HL-60/S4 treated with retinoic acid at 250 ng/mL for 4 days and 3 days (cell line): ENCODE measurements at regions not wholly inside any gene's neighbourhood (a gene's known extent, or its start where the extent isn't known, plus 50 kb on each side); places are given as distances from the start of the nearest gene placed in this dataset.
"Not testable (repeated sequence)": the region's sequence is repeated elsewhere in the genome, so short reads cannot be mapped to it uniquely, and the experiment has no call there.

Source experiments
- in situ Hi-C: fragments of 300-500 bp; cut with MboI; formaldehyde crosslinking; loops from 2 replicates; pipeline ENCODE4 v1.7.0; 2022; ENCODE audit warnings: low sequenced_read_pairs

GRCh38 chr1:172790245-172790644, 131.3 kb downstream of the FASLG start:
- in situ Hi-C loops: no loop called here

DNA sequence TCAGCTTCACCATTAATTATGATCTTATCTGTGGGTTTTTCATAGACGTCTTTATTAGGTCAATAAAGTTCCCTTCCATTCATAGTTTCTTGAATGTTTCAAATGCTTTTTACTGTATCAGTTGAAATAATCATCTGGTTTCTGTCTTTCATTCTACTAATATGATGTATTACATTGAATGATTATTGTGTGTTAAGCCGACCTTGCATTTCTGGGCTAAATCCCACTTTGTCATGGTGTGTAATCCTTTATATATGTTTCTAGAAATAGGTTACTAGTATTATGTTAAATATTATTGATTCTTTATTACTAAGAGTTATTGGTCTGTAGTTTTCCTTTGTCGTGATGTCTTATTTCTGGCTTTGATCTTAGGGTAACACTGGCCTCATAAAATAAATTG, 134.9 kb downstream of the FASLG start:
- in situ Hi-C loops: no loop called here

DNA sequence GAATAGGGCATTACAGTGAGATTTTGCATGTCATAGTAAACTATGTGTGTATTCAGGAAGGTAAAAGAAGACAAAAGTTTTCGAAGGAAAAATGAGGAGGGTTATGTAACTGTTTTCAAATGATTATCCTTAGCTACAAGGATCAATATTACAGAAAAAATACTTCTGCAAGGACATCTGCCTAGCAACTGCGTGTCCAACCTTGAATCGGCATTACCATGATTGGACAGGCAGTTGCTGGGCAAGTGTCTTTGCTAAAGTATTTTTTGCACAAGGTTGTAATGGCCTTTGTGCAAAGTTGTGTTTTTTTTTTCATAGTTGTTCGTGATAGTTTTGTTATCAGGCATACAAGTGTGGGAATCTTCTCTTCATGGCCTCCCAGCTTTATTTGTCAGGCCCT, 136.8 kb downstream of the FASLG start:
- in situ Hi-C loops: no loop called here

- in situ Hi-C loops: not testable (repeated sequence)
Observed at GRCh38 chr1:172799804-172800203, 140.9 kb downstream of the FASLG start.

GRCh38 chr1:172801771-172802322, 142.9 kb downstream of the FASLG start:
- in situ Hi-C loops: no loop called here

- in situ Hi-C loops: loop anchor here (10.0 kb wide), 1 partner anchor 55 kb away; no protein-coding TSS in a partner anchor
Observed at GRCh38 chr1:172809750-172810149, 150.8 kb downstream of the FASLG start.

- in situ Hi-C loops: loop anchor here (10.0 kb wide), 1 partner anchor 56 kb away; no protein-coding TSS in a partner anchor
Observed at GRCh38 chr1:172810480-172811175, 151.7 kb downstream of the FASLG start.

DNA sequence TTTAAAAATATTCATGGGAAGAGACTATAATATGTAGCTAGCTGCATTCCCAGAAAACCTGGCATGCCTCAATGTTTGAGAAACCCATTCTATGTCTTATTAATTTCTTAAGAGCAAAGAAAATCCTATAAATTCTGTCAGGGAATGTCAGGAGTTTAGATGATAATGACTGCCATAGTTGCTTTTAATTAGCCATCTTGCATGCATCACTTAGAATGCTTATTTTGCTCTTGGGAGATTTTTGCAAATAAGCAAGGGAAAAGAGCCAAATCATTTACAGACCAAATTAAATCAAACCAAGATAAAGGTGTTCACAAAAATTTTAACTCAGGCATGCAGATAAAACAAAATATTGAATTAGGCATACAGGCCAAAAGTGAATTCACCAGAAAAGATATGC, 152.8 kb downstream of the FASLG start:
- in situ Hi-C loops: loop anchor here (10.0 kb wide), 1 partner anchor 57 kb away; no protein-coding TSS in a partner anchor

DNA sequence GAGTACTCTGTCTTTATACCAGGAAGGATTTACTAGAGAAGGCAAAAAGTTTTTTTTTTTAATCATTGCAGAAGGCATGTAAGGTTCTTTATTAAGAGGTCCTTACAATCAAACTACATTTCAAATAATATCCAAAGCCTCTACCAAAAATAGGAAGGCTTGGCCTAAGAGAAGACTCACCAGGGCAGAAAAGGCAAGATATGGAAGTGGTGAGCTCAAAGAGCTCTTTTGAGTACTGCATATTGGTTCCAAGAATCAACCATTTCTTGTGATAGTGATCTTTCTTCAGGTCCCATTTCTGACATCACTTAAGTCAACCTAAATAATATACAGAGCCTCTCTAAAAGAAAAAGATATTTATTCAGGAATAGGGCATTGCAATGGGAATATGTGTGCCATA, 153.2 kb downstream of the FASLG start:
- in situ Hi-C loops: loop anchor here (10.0 kb wide), 1 partner anchor 57 kb away; no protein-coding TSS in a partner anchor

- in situ Hi-C loops: loop anchor here (10.0 kb wide), 1 partner anchor 59 kb away; no protein-coding TSS in a partner anchor
Observed at GRCh38 chr1:172813330-172813729, 154.4 kb downstream of the FASLG start.

GRCh38 chr1:172814428-172814827, 155.5 kb downstream of the FASLG start:
- in situ Hi-C loops: loop anchor here (10.0 kb wide), 1 partner anchor 60 kb away; no protein-coding TSS in a partner anchor

DNA sequence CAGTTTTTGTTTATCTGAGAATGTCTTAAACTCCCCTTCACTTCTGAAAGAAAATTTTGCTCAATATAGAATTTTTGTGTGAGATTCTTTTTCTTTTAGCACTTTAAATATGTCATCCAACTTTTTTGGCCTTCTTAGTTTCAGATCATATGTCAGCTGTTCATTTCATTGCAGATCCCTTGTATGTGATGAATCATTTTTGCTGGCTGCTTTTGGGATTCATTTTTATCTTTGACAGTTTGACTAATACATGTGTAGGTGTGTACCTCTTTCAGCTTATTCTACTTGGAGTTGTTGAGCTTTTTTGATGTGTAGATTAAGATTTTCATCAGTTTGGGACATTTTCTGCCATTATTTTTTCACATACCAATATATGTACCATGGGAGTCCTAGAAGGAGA, 156.8 kb downstream of the FASLG start:
- in situ Hi-C loops: loop anchor here (10.0 kb wide), 1 partner anchor 61 kb away; no protein-coding TSS in a partner anchor

DNA sequence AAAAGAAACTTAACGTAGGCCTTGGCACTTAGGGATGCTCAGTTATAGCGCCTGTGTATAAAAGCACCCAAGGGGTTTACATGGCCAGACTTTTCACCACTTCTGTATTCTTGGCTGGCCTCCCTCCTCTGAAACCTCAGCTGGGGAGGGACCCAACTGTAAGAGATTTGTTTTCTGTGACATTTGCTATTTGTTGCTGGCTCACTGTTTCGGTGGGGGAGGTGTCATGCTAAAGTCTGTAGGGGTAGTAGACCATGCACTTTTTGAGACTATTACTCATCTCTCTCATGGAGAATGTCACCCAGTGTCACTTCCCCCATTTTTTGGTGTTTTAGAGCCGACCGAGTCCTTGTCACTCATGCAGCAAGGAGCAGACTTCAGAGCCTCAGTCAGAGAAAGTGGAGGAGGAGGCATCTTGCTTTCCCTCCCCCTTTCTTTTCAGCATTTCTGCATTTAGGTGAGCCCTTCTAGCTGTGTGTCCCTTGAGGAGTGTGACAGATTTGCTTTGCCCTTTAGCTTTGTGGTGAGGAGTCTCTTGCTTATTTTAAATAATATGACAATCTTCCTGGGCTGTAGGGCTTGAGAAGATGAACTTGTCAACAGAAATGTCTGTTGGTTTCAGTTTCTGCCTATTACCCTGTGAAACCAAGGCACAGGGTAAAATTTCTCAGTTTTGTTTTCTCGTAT, 160.1 kb downstream of the FASLG start:
- in situ Hi-C loops: loop anchor here (10.0 kb wide), 1 partner anchor 64 kb away; no protein-coding TSS in a partner anchor

GRCh38 chr1:172820475-172821158, 161.7 kb downstream of the FASLG start:
- in situ Hi-C loops: no loop called here

DNA sequence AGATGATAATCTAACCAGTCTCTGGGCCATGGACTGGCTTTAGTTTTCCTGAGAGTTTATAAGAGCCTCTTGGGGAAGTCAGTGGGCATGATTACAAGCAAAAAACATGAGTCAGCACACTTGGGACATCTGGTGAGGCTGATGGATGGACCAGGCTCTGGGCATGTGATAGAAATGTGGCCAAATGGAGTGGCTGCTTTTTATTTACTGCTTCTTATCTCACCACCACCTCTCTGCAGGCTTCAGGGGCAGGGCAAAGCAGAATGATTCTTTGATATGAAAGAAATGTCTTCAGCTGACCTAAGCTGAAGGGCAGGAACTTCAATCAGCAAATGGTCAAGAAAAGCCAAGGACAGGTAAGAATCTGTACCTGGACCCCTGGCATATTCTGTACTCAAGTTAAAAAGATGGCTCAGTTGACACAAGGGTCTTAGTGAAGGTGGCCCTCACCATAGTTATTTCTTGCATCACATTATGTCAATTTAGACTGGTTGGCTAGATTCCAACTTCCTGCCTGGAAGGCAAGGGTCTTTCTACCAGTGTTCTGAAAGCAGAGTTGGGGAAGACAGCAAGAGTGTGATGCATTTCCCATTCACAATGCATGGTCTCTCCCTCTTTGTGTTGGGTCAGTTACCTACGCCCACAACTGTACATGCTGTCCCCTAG, 162.8 kb downstream of the FASLG start:
- in situ Hi-C loops: no loop called here

GRCh38 chr1:172822886-172823285, 164.0 kb downstream of the FASLG start:
- in situ Hi-C loops: no loop called here

DNA sequence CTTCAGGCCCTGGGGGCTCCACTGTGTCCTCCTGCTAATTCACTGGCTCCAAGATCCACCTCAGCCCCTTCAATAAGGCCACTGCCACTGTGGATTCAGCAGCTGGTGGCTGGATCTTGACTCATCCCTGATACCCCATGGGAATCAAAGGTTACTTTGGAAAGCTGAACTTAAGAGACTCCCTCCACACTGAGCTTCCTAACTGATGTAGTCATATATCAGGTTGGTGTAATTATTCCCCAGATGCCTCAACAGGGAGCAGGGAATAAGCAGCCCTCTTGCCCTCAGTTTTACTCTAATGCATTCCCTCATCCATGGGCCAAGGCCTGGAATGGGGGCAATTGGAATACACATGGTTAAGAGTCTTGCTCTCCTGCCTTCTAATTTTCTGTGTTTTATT, 164.6 kb downstream of the FASLG start:
- in situ Hi-C loops: no loop called here

DNA sequence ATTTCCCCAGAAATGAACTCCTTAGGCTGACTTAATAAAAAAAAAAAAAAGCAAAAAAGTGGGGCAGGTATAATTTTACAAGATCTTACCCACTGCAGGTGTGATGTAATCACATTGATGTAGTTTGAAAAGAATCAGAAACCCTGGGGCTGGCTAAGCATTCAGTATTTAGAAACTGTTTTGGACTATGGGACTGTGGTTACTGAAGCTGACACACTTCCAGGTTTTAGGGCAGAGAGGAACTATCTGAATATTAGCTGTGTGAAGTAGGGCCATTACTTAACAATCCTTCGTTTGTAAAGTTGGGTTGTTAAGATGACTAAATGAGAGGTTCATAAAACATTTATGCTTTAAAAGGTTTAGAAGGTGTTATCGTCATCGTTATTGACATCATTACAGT, 165.3 kb downstream of the FASLG start:
- in situ Hi-C loops: no loop called here

GRCh38 chr1:172826096-172826741, 167.3 kb downstream of the FASLG start:
- in situ Hi-C loops: no loop called here

DNA sequence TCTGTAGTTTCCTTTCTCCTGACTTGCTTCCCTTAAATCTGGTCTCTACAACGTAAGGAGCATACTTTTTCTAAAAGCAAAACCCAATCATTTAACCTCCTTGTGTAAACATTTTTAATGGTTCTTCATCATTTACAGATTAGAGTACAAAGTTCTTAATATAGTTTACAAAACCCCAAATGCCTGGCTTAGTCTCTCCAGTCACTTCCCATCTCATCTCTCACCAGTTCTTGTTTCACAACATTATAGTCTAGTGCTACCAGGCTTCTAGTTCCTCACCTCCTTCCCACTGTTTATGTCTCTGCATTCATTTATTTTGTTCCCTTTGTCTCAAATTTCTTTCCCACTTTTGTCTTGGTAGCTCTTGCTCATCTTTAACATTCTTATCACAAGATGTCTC, 168.4 kb downstream of the FASLG start:
- in situ Hi-C loops: no loop called here
